NCI-H345 treated with DMSO at 0.1 percent for 48 hours (cell line): ENCODE measurements at regions not wholly inside any gene's neighbourhood (a gene's known extent, or its start where the extent isn't known, plus 50 kb on each side); places are given as distances from the start of the nearest gene placed in this dataset.
A peak's percentile ranks its signal among the peaks of the same experiment; 100 is the strongest.

Experiments used
- DNase-seq: peaks from one replicate; lab custom pipeline; 2025; ENCODE audit not compliant: unreplicated experiment; lab: John Stamatoyannopoulos, UW

- no peak for DNase-seq
Observed at GRCh38 chr2:186068139-186068801, 329.7 kb downstream of the FSIP2 start.

DNA sequence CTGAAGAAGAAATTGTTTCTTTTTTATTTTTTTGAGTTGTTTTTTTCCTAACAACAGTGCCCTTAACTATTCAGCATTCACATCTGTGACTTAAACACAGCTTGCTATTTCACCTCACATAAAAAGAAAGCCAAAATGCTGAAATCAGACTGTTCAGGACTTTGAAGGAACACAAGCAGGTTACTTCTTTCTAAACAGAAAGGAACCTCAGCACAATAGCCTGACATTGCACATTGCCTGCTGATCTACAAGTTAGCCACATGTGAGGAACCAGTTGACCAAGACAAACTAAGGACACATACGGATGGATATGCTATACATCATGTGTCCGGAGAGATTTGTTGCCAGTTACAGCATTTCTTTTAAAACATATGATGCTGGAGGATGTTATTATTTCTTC lies 331.1 kb downstream of the FSIP2 start:
- DNase-seq = no peak

DNA sequence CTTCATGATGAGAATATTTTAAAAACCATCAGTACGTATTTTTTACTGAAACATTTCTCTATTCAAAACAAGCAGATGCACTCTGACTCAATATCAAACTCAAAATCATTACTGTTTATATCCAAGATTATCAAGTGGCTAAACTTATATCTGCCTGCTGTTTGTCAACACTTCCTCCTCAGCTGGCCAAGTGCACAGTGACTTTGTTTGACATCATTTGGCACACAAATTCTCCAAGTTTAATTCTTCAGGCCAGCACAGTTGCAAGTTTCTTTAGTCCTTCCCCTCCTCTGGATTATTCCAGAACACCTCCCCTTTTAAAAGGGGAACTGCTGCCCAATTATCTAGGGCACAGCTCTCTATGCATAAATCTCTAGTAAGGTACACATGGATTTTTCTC lies 346.6 kb downstream of the FSIP2 start:
- DNase-seq = no peak

DNA sequence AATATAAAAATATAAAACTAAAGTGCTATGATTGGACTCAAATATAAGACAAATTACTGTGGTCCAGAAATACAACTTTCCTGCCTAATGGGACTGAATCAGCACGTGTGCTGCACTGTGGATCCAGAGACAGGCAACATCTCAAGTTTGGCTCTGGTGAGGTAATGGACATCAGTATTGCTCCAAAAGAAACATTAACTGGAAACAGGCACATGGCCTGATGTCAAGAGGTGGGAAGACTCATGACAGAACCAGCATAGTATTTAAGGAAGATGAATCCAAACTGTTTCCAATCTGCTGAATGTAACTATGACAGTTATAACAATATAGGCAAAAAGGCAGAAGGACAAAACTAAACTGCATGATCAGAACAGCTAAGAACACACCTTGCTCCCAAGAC lies 354.6 kb downstream of the FSIP2 start:
- DNase-seq = no peak

DNA sequence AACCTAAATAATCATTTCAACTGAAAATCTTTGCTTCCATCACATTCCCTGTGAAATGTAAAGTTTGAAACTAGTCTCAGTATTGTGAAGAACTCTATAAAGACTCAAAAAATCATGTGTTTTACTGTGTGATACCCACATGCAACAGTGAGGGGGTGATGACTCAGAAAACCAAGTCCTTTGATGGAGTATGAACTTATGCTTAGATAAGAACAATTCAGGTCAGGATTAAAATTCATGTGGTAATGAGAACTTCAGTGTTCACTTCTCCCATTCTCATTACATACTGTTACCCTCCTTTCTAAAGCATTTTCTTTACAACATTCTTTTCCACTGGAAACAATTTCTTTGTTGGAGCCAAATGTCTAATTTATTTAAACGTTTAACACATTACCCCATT lies 360.2 kb downstream of the FSIP2 start:
- DNase-seq = no peak

GRCh38 chr2:186099826-186100225 lies 361.2 kb downstream of the FSIP2 start:
- DNase-seq = no peak

DNA sequence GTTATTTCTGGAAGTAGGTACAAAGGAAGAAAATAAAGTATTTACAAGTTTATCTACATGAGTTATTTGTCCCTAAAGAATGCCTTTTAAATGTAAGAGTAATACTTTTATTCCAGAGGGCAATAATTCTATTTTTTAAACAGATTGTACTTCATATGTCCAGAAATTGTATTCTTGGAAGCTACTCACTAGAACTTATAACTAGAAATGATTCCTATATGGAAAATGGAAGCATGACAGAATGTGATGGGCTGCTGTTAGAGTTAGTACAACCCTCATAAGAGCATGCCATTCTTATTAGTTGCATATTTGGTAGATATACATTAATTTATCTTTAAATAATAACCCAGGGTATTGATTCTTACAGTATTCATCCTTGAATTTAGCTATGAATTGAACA lies 362.0 kb downstream of the FSIP2 start:
- DNase-seq = no peak

- DNase-seq = no peak
Observed at GRCh38 chr2:186101616-186102015, 363.0 kb downstream of the FSIP2 start.

DNA sequence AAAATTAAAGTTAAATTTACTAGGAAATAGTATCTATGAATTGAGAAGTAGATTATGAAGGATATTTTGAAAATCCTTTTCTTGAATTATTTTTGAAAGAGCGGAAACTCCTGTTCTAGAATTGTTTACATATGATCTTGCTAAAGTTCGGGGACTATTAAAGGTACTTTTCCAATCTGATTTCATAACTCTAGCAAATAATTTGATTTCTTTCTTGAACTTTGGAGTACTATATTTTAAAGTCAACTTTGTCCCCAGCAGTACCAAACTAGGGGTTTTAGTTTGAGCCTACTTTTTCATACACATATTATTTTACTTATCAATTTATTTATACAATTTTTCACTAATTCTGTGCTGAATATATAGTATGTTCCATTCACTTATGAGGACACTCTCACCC lies 364.7 kb downstream of the FSIP2 start:
- DNase-seq = no peak

GRCh38 chr2:186105016-186105724 lies 366.6 kb downstream of the FSIP2 start:
- no peak for DNase-seq

- no peak for DNase-seq
Observed at GRCh38 chr2:186108470-186108869, 369.9 kb downstream of the FSIP2 start.

DNA sequence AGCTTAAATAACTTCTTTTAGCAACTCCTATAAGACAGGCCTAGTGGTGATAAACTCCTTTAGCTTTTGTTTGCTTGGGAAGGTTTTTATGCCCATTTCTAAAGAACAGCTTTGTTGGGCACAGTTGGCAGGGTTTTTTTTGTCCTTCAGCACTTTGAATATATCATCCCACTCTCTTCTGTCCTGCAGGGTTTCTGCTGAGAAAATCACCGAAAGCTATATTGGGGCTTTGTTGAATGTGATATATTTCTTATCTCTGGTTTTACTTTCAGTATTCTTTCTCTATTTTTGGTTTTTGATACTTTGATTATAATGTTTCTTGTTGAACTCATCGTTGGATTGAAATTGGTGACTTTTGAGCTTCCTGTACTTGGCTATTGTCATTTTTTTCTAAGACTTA lies 372.8 kb upstream of the ZC3H15 start:
- DNase-seq = no peak

- DNase-seq = no peak
Observed at GRCh38 chr2:186125156-186125555, 360.9 kb upstream of the ZC3H15 start.

GRCh38 chr2:186125625-186126024 lies 360.4 kb upstream of the ZC3H15 start:
- no peak for DNase-seq

DNA sequence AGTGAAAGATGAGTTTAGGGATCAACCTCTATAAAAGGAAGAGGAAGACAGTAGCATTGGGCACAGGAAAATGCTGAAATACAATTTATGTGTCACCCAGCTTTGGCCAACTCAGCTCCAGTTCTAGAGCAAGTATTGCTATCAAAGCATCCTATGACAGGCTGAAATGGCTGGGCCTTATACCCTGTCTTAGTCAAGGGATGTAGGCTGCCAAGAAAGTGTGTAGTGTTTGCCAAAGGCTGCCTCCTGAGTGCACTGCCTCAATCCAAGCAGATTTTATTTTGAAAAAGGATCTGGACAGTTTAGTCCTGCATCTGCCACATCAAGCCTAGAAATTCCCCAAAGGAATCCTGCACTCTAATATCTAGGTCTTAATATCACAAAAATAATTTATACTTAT lies 359.9 kb upstream of the ZC3H15 start:
- no peak for DNase-seq

DNA sequence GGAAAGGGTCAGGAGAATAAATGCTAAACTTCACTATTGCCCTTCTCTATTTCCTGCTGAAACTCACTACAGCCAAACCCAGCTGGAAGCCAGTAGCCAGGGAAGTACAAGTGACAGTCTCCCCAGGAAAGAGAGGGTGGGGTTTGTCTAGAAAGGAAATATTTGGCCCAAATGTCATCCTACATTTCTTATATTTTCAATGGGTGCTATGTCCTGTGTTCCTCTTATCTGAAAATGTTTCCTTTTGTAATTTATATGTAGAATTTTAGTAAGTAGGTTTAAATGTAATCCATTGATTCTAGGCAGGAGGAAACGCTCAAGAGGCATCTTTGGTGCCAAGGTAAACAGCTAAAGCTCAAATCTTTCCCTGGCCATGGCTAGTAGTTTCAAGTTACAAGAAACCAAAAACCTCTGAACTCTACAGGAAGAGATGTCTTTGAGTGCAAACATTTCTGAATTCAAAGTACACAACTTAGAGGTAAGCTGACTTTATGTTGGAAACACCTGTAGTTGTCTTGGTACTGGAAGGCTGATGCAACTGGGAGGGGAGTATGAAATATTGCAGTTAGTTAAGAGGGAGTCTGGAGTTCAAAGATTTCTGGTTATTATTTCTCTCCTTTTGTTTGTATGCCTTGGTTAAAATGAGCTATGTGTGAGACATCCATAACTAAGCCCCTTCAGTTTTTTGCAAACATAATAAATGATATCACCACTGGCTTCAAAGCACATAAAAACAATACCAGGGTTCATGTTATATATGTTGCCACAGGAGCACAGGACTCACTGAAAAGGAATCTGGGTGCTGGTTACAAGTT lies 356.1 kb upstream of the ZC3H15 start:
- DNase-seq = peak; percentile 46

- DNase-seq = peak; percentile 43
Observed at GRCh38 chr2:186130748-186131641, 355.1 kb upstream of the ZC3H15 start.

DNA sequence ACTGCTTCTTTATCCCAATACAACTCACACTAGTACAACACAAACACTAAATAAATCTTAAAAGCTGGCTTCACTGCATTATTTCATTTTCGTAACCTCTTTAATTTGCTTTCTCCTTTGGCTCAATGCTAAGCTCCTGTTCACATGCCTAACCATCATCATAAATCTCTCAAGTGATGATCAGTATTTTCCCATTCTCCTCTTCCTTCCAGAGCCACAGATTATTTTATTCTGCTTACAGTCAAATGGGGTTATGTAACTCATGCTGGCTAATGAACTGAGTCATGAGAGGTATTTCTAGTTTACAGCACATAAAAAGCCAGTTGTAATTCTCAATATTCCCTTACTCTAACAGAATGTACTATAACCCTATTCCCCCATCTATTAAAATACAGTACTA lies 350.4 kb upstream of the ZC3H15 start:
- no peak for DNase-seq

- no peak for DNase-seq
Observed at GRCh38 chr2:186136860-186137259, 349.2 kb upstream of the ZC3H15 start.

DNA sequence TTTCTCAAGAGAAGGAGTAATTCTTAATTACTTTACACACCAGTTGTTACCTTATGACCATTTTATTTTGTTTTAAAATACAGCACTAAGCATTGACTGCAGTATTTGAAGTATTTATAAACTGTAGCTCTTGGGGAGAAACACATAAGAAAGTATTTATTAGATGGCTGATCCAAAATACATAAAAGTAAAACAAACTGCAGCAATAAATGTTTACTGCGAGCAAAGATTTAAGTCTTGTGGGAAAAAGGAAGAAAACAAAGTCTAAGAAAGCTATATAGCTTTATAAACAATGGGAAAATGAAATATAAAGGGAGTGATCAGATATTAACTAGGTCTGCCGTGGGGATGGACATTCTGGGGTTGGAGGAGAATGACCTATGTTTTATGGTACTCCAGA lies 347.2 kb upstream of the ZC3H15 start:
- no peak for DNase-seq

- DNase-seq = no peak
Observed at GRCh38 chr2:186159101-186159500, 327.0 kb upstream of the ZC3H15 start.
